ENCODE measurements at regions not wholly inside any gene's neighbourhood (a gene's known extent, or its start where the extent isn't known, plus 50 kb on each side); places are given as distances from the start of the nearest gene placed in this dataset.

GRCh38 chr2:116680256-116680936 is 1134.1 kb upstream of the DDX18 start:
- no peaks in the 10 kb centered on the region for H3K36me3 Mint-ChIP-seq (ENCODE audit: unreplicated experiment)
- no peaks in the 10 kb centered on the region for H3K9me3 Mint-ChIP-seq (ENCODE audit: unreplicated experiment)
- no peak overlapping the region for H3K27ac Mint-ChIP-seq (ENCODE audit: unreplicated experiment)
- H3K4me3 Mint-ChIP-seq (ENCODE audit: unreplicated experiment) = no peak overlapping the region
- H3K27me3 Mint-ChIP-seq (ENCODE audit: unreplicated experiment) = no peaks in the 10 kb centered on the region
- TF ChIP-seq CTCF (IDR thresholded peaks at IDR 0.05) = no peak
- H3K4me1 Mint-ChIP-seq (ENCODE audit: unreplicated experiment) = no peaks in the 10 kb centered on the region
- DNase-seq (ENCODE audit: extremely low spot score, unreplicated experiment) = no peak

DNA sequence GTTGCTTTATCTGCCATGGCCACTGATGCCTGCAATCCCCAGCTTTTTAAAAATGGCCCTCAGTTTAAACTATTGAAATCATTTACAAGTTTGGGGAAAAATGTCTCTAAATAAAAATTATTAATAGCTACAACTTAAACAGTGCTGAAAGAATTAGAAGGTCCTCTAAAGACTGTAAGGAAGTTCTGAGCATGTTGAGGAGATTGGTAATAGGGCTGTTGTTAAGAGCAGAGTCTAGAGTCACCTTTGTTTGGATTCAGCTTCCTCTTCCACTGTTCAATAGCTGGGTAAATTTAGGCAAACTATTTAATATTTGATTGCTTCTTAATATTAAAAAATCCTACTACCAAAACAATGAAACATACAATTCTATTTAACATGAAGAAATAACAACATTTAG is 1127.1 kb upstream of the DDX18 start:
- no peak for TF ChIP-seq CTCF (IDR thresholded peaks at IDR 0.05)
- H3K27ac Mint-ChIP-seq (ENCODE audit: unreplicated experiment) = no peak overlapping the region
- no peak for DNase-seq (ENCODE audit: extremely low spot score, unreplicated experiment)
- H3K4me3 Mint-ChIP-seq (ENCODE audit: unreplicated experiment) = no peak overlapping the region
- no peaks in the 10 kb centered on the region for H3K9me3 Mint-ChIP-seq (ENCODE audit: unreplicated experiment)
- H3K36me3 Mint-ChIP-seq (ENCODE audit: unreplicated experiment) = no peaks in the 10 kb centered on the region
- H3K4me1 Mint-ChIP-seq (ENCODE audit: unreplicated experiment) = no peaks in the 10 kb centered on the region
- peaks cover 4% of the 10 kb centered on the region for H3K27me3 Mint-ChIP-seq (ENCODE audit: unreplicated experiment)

DNA sequence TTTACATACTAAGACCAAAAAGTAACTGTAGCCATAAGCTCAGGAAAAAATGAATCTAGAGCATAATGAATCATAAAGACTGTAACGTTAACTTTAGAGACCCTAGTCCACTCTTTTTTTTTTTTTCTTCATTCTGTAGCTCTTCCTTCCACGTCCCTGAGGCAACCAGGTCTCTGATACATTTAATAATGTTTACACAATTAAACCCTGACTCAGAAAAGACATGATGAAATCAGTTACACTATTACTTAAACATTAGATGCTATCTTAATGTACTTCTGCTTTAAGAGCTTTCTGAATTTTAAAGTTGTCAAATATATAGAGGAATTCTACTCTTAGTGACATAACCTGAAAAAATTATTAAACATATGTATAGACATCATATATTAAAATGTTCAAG is 1121.5 kb upstream of the DDX18 start:
- DNase-seq (ENCODE audit: extremely low spot score, unreplicated experiment) = no peak
- no peaks in the 10 kb centered on the region for H3K9me3 Mint-ChIP-seq (ENCODE audit: unreplicated experiment)
- TF ChIP-seq CTCF (IDR thresholded peaks at IDR 0.05) = no peak
- no peaks in the 10 kb centered on the region for H3K4me1 Mint-ChIP-seq (ENCODE audit: unreplicated experiment)
- no peak overlapping the region for H3K27ac Mint-ChIP-seq (ENCODE audit: unreplicated experiment)
- H3K4me3 Mint-ChIP-seq (ENCODE audit: unreplicated experiment) = no peak overlapping the region
- H3K27me3 Mint-ChIP-seq (ENCODE audit: unreplicated experiment) = peaks cover 4% of the 10 kb centered on the region
- H3K36me3 Mint-ChIP-seq (ENCODE audit: unreplicated experiment) = no peaks in the 10 kb centered on the region

- Mint-ChIP-seq H3K4me3 (ENCODE audit: unreplicated experiment) (no peak overlapping the region), H3K27ac (ENCODE audit: unreplicated experiment) (no peak overlapping the region), H3K4me1 (ENCODE audit: unreplicated experiment) (no peaks in the 10 kb centered on the region), H3K36me3 (ENCODE audit: unreplicated experiment) (no peaks in the 10 kb centered on the region), H3K27me3 (ENCODE audit: unreplicated experiment) (peaks cover 6% of the 10 kb centered on the region), H3K9me3 (ENCODE audit: unreplicated experiment) (no peaks in the 10 kb centered on the region)
- no peak for DNase-seq (ENCODE audit: extremely low spot score, unreplicated experiment)
- no peak for TF ChIP-seq CTCF (IDR thresholded peaks at IDR 0.05)
These were observed 1118.3 kb upstream of the DDX18 start for GRCh38 chr2:116696223-116696622.

GRCh38 chr2:116696903-116697302 is 1117.6 kb upstream of the DDX18 start:
- H3K27me3 Mint-ChIP-seq (ENCODE audit: unreplicated experiment) = peaks cover 5% of the 10 kb centered on the region
- H3K4me3 Mint-ChIP-seq (ENCODE audit: unreplicated experiment) = no peak overlapping the region
- TF ChIP-seq CTCF (IDR thresholded peaks at IDR 0.05) = no peak
- H3K27ac Mint-ChIP-seq (ENCODE audit: unreplicated experiment) = no peak overlapping the region
- no peaks in the 10 kb centered on the region for H3K36me3 Mint-ChIP-seq (ENCODE audit: unreplicated experiment)
- H3K4me1 Mint-ChIP-seq (ENCODE audit: unreplicated experiment) = no peaks in the 10 kb centered on the region
- H3K9me3 Mint-ChIP-seq (ENCODE audit: unreplicated experiment) = no peaks in the 10 kb centered on the region
- DNase-seq (ENCODE audit: extremely low spot score, unreplicated experiment) = no peak
